Neural cell (in vitro differentiated cells): ENCODE measurements at regions not wholly inside any gene's neighbourhood (a gene's known extent, or its start where the extent isn't known, plus 50 kb on each side); places are given as distances from the start of the nearest gene placed in this dataset.

Experiments used
- H2AFZ ChIP-seq: fragments of 200-600, 300-800 bp; sonication (generic), shearing (Covaris generic); 2 replicates; pipeline ENCODE4 v1.6.0; 2014; ENCODE audit warnings: low read depth, mild to moderate bottlenecking, antibody characterized with exemption, low read length, moderate library complexity
- H3F3A ChIP-seq: fragments of 200-600 bp; shearing (Covaris generic); 2 replicates; pipeline ENCODE4 v1.6.1; 2016; ENCODE audit warnings: mild to moderate bottlenecking, moderate library complexity, mixed read lengths, antibody characterized with exemption, low read length; ENCODE audit not compliant: insufficient read depth, poor library complexity, severe bottlenecking
- H3K27ac ChIP-seq: fragments of 200-600, 300-800 bp; sonication (generic), shearing (Covaris generic); 2 replicates; pipeline ENCODE4 v1.5.1; 2014; ENCODE audit warnings: mild to moderate bottlenecking, low read length, moderate library complexity
- H3K27me3 ChIP-seq: fragments of 300-800, 200-600 bp; sonication (generic), shearing (Covaris generic); 2 replicates; pipeline ENCODE4 v1.6.0; 2014; ENCODE audit warnings: mild to moderate bottlenecking, low read depth, low read length, moderate library complexity; ENCODE audit not compliant: insufficient read depth
- H3K36me3 ChIP-seq: fragments of 300-800, 200-600 bp; sonication (generic), shearing (Covaris generic); 2 replicates; pipeline ENCODE4 v1.5.1; 2014; ENCODE audit warnings: mild to moderate bottlenecking, antibody characterized with exemption, low read length, moderate library complexity; ENCODE audit not compliant: insufficient read depth
- H3K4me2 ChIP-seq: fragments of 300-800, 200-600 bp; sonication (generic), shearing (Covaris generic); 2 replicates; pipeline ENCODE4 v1.6.0; 2014; ENCODE audit warnings: mild to moderate bottlenecking, low read length
- H3K4me3 ChIP-seq: fragments of 300-800, 200-600 bp; sonication (generic), shearing (Covaris generic); 2 replicates; pipeline ENCODE4 v1.5.1; 2014; ENCODE audit warnings: mild to moderate bottlenecking, low read length, moderate library complexity
- H3K79me2 ChIP-seq: fragments of 200-600 bp; shearing (Covaris generic); replicated peaks from 2 replicates; pipeline ENCODE4 v1.6.0; 2014; ENCODE audit warnings: mild to moderate bottlenecking, low read length, moderate library complexity; ENCODE audit not compliant: insufficient read depth
- H3K9ac ChIP-seq: fragments of 300-800, 200-600 bp; sonication (generic), shearing (Covaris generic); 2 replicates; pipeline ENCODE4 v1.6.1; 2016; ENCODE audit warnings: mild to moderate bottlenecking, low read length, mixed read lengths
- H3K9me2 ChIP-seq: fragments of 200-600 bp; shearing (Covaris generic); 2 replicates; pipeline ENCODE4 v1.6.1; 2016; ENCODE audit warnings: mild to moderate bottlenecking, low read length, mixed read lengths; ENCODE audit not compliant: insufficient read depth
- H3K9me3 ChIP-seq: fragments of 200-600, 300-800 bp; sonication (generic), shearing (Covaris generic); 2 replicates; pipeline ENCODE4 v1.6.1; 2016; ENCODE audit warnings: mild to moderate bottlenecking, mixed run types, low read length, moderate library complexity, mixed read lengths
- H4K20me1 ChIP-seq: fragments of 200-600 bp; shearing (Covaris generic); 2 replicates; pipeline ENCODE4 v1.6.1; 2016; ENCODE audit warnings: mild to moderate bottlenecking, mixed run types; ENCODE audit not compliant: insufficient read depth
- CTCF ChIP-seq: fragments of 450-650 bp; IDR thresholded peaks from 2 replicates; pipeline ENCODE4 v1.5.1; 2014; ENCODE audit warnings: antibody characterized with exemption, mild to moderate bottlenecking, moderate library complexity; ENCODE audit not compliant: poor library complexity, severe bottlenecking
- EP300 ChIP-seq: fragments of 450-650 bp; conservative IDR thresholded peaks from 2 replicates; pipeline ENCODE4 v1.6.1; 2014; ENCODE audit warnings: antibody characterized with exemption, mild to moderate bottlenecking, moderate library complexity; ENCODE audit not compliant: poor library complexity, severe bottlenecking
- EZH2 ChIP-seq: fragments of 200-600, 300-800 bp; shearing (Covaris generic), sonication (generic); IDR thresholded peaks from 2 replicates; pipeline ENCODE4 v1.6.1; 2014; ENCODE audit warnings: antibody characterized with exemption, low read length, borderline replicate concordance, mild to moderate bottlenecking; ENCODE audit not compliant: insufficient read depth, poor library complexity, severe bottlenecking
- MXI1 ChIP-seq: fragments of 450-650 bp; conservative IDR thresholded peaks from 2 replicates; pipeline ENCODE4 v1.6.1; 2014; ENCODE audit warnings: antibody characterized with exemption, mild to moderate bottlenecking; ENCODE audit not compliant: poor library complexity, severe bottlenecking
- POLR2AphosphoS5 ChIP-seq: IDR thresholded peaks from 2 replicates; pipeline ENCODE4 v1.6.1; 2012
- RAD21 ChIP-seq: fragments of 450-650 bp; conservative IDR thresholded peaks from 2 replicates; pipeline ENCODE4 v1.6.1; 2014; ENCODE audit warnings: antibody characterized with exemption, mild to moderate bottlenecking, moderate library complexity
- SMC3 ChIP-seq: fragments of 450-650 bp; conservative IDR thresholded peaks from 2 replicates; pipeline ENCODE4 v1.6.1; 2014; ENCODE audit warnings: antibody characterized with exemption, mild to moderate bottlenecking, moderate library complexity; ENCODE audit not compliant: poor library complexity
- TAF1 ChIP-seq: IDR thresholded peaks from 2 replicates; pipeline ENCODE4 v1.6.1; 2012; ENCODE audit warnings: low read depth
- TF ChIP-seq, protein P1 (sequence below): IDR thresholded peaks from 2 replicates; pipeline ENCODE4 v1.6.1; 2012; ENCODE audit warnings: borderline replicate concordance

DNA sequence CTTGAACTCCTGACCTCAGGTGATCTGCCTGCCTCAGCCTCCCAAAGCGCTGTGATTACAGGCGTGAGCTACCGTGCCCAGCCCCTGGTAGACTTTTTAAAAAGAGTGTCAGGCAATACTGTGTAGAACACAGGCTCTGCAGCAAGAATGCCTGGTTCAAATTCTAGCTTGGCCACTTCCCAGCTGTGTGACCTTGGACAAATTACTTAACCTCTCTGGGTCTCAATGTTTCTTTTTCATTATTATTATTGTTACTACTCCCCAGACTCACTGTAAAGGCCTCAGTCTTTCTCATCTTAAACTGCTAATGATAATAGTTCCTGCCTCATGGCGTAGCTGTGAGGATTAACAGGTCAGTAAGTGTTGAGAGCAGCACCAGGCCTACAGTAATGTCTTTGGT is 114.3 kb downstream of the LITAF start:
- Histone ChIP-seq H3K36me3 (no peaks in the 10 kb centered on the region), H3K27me3 (no peaks in the 10 kb centered on the region), H2AFZ (no peak overlapping the region), H3K27ac (no peak overlapping the region), H3K79me2 (no peaks in the 10 kb centered on the region), H3K9me3 (no peaks in the 10 kb centered on the region), H3K4me2 (no peak overlapping the region), H3K4me3 (no peak overlapping the region), H3K9ac (no peak overlapping the region), H3F3A (no peaks in the 10 kb centered on the region), H3K9me2 (no peaks in the 10 kb centered on the region), H4K20me1 (no peaks in the 10 kb centered on the region)
- no peak for TF ChIP-seq SMC3
- no peak for TF ChIP-seq MXI1
- TF ChIP-seq CTCF: no peak
- TF ChIP-seq, protein P1, sequence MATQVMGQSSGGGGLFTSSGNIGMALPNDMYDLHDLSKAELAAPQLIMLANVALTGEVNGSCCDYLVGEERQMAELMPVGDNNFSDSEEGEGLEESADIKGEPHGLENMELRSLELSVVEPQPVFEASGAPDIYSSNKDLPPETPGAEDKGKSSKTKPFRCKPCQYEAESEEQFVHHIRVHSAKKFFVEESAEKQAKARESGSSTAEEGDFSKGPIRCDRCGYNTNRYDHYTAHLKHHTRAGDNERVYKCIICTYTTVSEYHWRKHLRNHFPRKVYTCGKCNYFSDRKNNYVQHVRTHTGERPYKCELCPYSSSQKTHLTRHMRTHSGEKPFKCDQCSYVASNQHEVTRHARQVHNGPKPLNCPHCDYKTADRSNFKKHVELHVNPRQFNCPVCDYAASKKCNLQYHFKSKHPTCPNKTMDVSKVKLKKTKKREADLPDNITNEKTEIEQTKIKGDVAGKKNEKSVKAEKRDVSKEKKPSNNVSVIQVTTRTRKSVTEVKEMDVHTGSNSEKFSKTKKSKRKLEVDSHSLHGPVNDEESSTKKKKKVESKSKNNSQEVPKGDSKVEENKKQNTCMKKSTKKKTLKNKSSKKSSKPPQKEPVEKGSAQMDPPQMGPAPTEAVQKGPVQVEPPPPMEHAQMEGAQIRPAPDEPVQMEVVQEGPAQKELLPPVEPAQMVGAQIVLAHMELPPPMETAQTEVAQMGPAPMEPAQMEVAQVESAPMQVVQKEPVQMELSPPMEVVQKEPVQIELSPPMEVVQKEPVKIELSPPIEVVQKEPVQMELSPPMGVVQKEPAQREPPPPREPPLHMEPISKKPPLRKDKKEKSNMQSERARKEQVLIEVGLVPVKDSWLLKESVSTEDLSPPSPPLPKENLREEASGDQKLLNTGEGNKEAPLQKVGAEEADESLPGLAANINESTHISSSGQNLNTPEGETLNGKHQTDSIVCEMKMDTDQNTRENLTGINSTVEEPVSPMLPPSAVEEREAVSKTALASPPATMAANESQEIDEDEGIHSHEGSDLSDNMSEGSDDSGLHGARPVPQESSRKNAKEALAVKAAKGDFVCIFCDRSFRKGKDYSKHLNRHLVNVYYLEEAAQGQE: no peak
- TF ChIP-seq EP300: no peak
- TF ChIP-seq EZH2: no peak
- TF ChIP-seq RAD21: no peak
- no peak for TF ChIP-seq POLR2AphosphoS5

DNA sequence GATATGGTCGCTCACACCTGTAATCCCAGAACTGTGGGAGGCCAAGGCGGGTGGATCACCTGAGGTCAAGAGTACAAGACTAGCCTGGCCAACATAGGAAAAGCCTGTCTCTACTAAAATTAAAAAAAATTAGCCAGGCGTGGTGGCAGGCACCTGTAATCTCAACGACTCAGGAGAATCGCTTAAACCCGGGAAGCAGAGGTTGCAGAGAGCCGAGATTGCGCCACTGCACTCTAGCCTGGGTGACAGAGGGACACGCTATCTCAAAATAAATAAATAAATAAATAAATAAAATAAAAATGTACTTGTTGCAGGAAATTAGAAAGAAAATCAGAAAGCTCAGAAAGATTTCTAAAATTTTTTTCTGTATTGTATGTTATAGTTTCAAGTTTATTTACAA is 113.9 kb downstream of the LITAF start:
- Histone ChIP-seq H3F3A (no peaks in the 10 kb centered on the region), H3K27ac (no peak overlapping the region), H3K27me3 (no peaks in the 10 kb centered on the region), H3K9me3 (no peaks in the 10 kb centered on the region), H3K4me2 (no peak overlapping the region), H3K9me2 (no peaks in the 10 kb centered on the region), H4K20me1 (no peaks in the 10 kb centered on the region), H3K79me2 (no peaks in the 10 kb centered on the region), H3K9ac (no peak overlapping the region), H2AFZ (no peak overlapping the region), H3K36me3 (no peaks in the 10 kb centered on the region), H3K4me3 (no peak overlapping the region)
- TF ChIP-seq TAF1 (no peak), POLR2AphosphoS5 (no peak), SMC3 (no peak), CTCF (no peak), RAD21 (no peak), EZH2 (no peak), MXI1 (no peak), EP300 (no peak)
- TF ChIP-seq, protein P1: no peak
